ENCODE measurements at regions not wholly inside any gene's neighbourhood (a gene's known extent, or its start where the extent isn't known, plus 50 kb on each side); places are given as distances from the start of the nearest gene placed in this dataset.

GRCh38 chr6:22722913-22723312 is 153.5 kb downstream of the HDGFL1 start:
- TF ChIP-seq POLR2A (IDR thresholded peaks at IDR 0.05; ENCODE audit: low read depth, low read length) = no peak
- TF ChIP-seq, protein P1, sequence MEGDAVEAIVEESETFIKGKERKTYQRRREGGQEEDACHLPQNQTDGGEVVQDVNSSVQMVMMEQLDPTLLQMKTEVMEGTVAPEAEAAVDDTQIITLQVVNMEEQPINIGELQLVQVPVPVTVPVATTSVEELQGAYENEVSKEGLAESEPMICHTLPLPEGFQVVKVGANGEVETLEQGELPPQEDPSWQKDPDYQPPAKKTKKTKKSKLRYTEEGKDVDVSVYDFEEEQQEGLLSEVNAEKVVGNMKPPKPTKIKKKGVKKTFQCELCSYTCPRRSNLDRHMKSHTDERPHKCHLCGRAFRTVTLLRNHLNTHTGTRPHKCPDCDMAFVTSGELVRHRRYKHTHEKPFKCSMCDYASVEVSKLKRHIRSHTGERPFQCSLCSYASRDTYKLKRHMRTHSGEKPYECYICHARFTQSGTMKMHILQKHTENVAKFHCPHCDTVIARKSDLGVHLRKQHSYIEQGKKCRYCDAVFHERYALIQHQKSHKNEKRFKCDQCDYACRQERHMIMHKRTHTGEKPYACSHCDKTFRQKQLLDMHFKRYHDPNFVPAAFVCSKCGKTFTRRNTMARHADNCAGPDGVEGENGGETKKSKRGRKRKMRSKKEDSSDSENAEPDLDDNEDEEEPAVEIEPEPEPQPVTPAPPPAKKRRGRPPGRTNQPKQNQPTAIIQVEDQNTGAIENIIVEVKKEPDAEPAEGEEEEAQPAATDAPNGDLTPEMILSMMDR (IDR thresholded peaks at IDR 0.05; ENCODE audit: extremely low read depth in 1 of 2, insufficient read depth in 1 of 2, low read depth in 1 of 2, low read length in 2 of 2) = no peak
